Small intestine (tissue), 7 donors: ENCODE measurements at regions not wholly inside any gene's neighbourhood (a gene's known extent, or its start where the extent isn't known, plus 50 kb on each side); places are given as distances from the start of the nearest gene placed in this dataset.

ENCODE experiments used
- DNase-seq, 2 donors: peaks; one replicate each; pipeline versions ENCODE4 v3.0.0 to v3.0.0-alpha.2; 2013
- FAIRE-seq: peaks from 2 replicates; lab custom pipeline; 2012; peaks lifted over from hg19 to GRCh38; lab: Jason Lieb, UNC
- H3K27ac ChIP-seq, 3 donors: one replicate each; pipeline ENCODE4 v1.5.1; 2013; ENCODE audit warnings: low read length in 2 of 3, mild to moderate bottlenecking in 2 of 3, control low read depth in 1 of 3, inconsistent platforms in 1 of 3, low read depth in 1 of 3, moderate library complexity in 1 of 3
- H3K27me3 ChIP-seq, 3 donors: one replicate each; pipeline ENCODE4 v1.6.1; 2013; ENCODE audit warnings: low read length in 3 of 3, inconsistent platforms in 1 of 3; ENCODE audit not compliant: control insufficient read depth in 3 of 3, insufficient read depth in 3 of 3
- H3K36me3 ChIP-seq, 3 donors: one replicate each; pipeline ENCODE4 v1.6.1; 2013; ENCODE audit warnings: low read length in 3 of 3, inconsistent platforms in 1 of 3, low read depth in 1 of 3, mild to moderate bottlenecking in 1 of 3, moderate library complexity in 1 of 3; ENCODE audit not compliant: control insufficient read depth in 3 of 3, insufficient read depth in 2 of 3
- H3K4me1 ChIP-seq, 3 donors: one replicate each; pipeline ENCODE4 v1.6.1; 2013; ENCODE audit warnings: low read length in 2 of 3, inconsistent platforms in 1 of 3, low read depth in 1 of 3, mild to moderate bottlenecking in 1 of 3, moderate library complexity in 1 of 3; ENCODE audit not compliant: control insufficient read depth in 3 of 3, insufficient read depth in 2 of 3
- H3K4me3 ChIP-seq, 3 donors: one replicate each; pipeline ENCODE4 v1.5.1; 2013; ENCODE audit warnings: low read length in 3 of 3, control low read depth in 1 of 3, inconsistent platforms in 1 of 3, low read depth in 1 of 3, mild to moderate bottlenecking in 1 of 3, moderate library complexity in 1 of 3
- H3K9me3 ChIP-seq, 2 donors: one replicate each; pipeline ENCODE4 v1.6.1; 2013; ENCODE audit warnings: low read depth in 1 of 2, low read length in 1 of 2; ENCODE audit not compliant: control insufficient read depth in 2 of 2, insufficient read depth in 1 of 2
- WGBS, 3 donors: extraction: QIAGEN DNeasy Blood & Tissue Kit; methylation state at CpG; one replicate each; pipeline ENCODE4 v1.1.7; 2013; 5-methylcytosine and 5-hydroxymethylcytosine counted together
- donor health status: healthy with polysubstance abuse.
- donor health status: control.
- donor health status: control.
- donor health status: Bipolar disorder and iron deficiency.
- donor health status: healthy.

- DNase-seq (no peak), FAIRE-seq (no peak)
- no peaks in the 10 kb centered on the region for H3K9me3 ChIP-seq
- no peaks in the 10 kb centered on the region for H3K36me3 ChIP-seq
- H3K4me1 ChIP-seq: no peaks in the 10 kb centered on the region
- peak overlapping the region in 1 of 3 donors; percentile 29 for H3K27ac ChIP-seq
- WGBS, 3 donors: 58 to 69% (median 67%) methylated on average over 12 of the region's 12 CpGs
- no peak overlapping the region for H3K4me3 ChIP-seq
- H3K27me3 ChIP-seq: peaks cover 0 to 3% (median 2%) of the 10 kb centered on the region in 3 donors
Measured at GRCh38 chr17:79340333-79341221, 266.0 kb downstream of the ENGASE start.

GRCh38 chr17:79339321-79339720, 264.7 kb downstream of the ENGASE start:
- Histone ChIP-seq H3K4me3 (no peak overlapping the region), H3K27me3 (peaks cover 0 to 3% (median 2%) of the 10 kb centered on the region in 3 donors), H3K9me3 (no peaks in the 10 kb centered on the region), H3K36me3 (no peaks in the 10 kb centered on the region), H3K27ac (no peak overlapping the region), H3K4me1 (no peaks in the 10 kb centered on the region)
- 69 to 74% (median 72%) methylated on average over 7 of the region's 7 CpGs for WGBS, 3 donors
- FAIRE-seq (no peak), DNase-seq (no peak)

- H3K36me3 ChIP-seq: no peaks in the 10 kb centered on the region
- no peak overlapping the region for H3K27ac ChIP-seq
- DNase-seq: no peak
- H3K4me1 ChIP-seq: no peaks in the 10 kb centered on the region
- no peak for FAIRE-seq
- 44 to 50% (median 45%) methylated on average over 4 of the region's 4 CpGs for WGBS, 3 donors
- peaks cover 0 to 3% (median 2%) of the 10 kb centered on the region in 3 donors for H3K27me3 ChIP-seq
- H3K4me3 ChIP-seq: no peak overlapping the region
- H3K9me3 ChIP-seq: no peaks in the 10 kb centered on the region
Measured at GRCh38 chr17:79338604-79339003, 264.0 kb downstream of the ENGASE start.

GRCh38 chr17:79338152-79338551, 263.5 kb downstream of the ENGASE start:
- no peak overlapping the region for H3K4me3 ChIP-seq
- no peak for DNase-seq
- no peaks in the 10 kb centered on the region for H3K4me1 ChIP-seq
- H3K27ac ChIP-seq: no peak overlapping the region
- H3K36me3 ChIP-seq: no peaks in the 10 kb centered on the region
- peaks cover 0 to 2% (median 0%) of the 10 kb centered on the region in 3 donors for H3K27me3 ChIP-seq
- no peaks in the 10 kb centered on the region for H3K9me3 ChIP-seq
- WGBS, 3 donors: 52 to 54% (median 52%) methylated on average over 7 of the region's 7 CpGs
- no peak for FAIRE-seq

- no peak for FAIRE-seq
- WGBS, 3 donors: 60 to 65% (median 60%) methylated on average over 8 of the region's 8 CpGs
- no peak overlapping the region for H3K27ac ChIP-seq
- H3K36me3 ChIP-seq: no peaks in the 10 kb centered on the region
- H3K9me3 ChIP-seq: no peaks in the 10 kb centered on the region
- H3K27me3 ChIP-seq: peaks cover 0 to 2% (median 2%) of the 10 kb centered on the region in 3 donors
- no peak for DNase-seq
- no peak overlapping the region for H3K4me3 ChIP-seq
- no peaks in the 10 kb centered on the region for H3K4me1 ChIP-seq
Measured at GRCh38 chr17:79337053-79337452, 262.4 kb downstream of the ENGASE start.

- DNase-seq (no peak), FAIRE-seq (no peak)
- no peak overlapping the region for H3K4me3 ChIP-seq
- peaks cover 0 to 4% (median 2%) of the 10 kb centered on the region in 3 donors for H3K27me3 ChIP-seq
- no peaks in the 10 kb centered on the region for H3K9me3 ChIP-seq
- no peak overlapping the region for H3K27ac ChIP-seq
- 65 to 74% (median 66%) methylated on average over 12 of the region's 12 CpGs for WGBS, 3 donors
- H3K36me3 ChIP-seq: no peaks in the 10 kb centered on the region
- no peaks in the 10 kb centered on the region for H3K4me1 ChIP-seq
Measured at GRCh38 chr17:79335456-79335855, 260.8 kb downstream of the ENGASE start.

GRCh38 chr17:79332011-79332554, 257.5 kb downstream of the ENGASE start:
- Histone ChIP-seq H3K27me3 (peaks cover 0 to 4% (median 0%) of the 10 kb centered on the region in 3 donors), H3K4me3 (no peak overlapping the region), H3K9me3 (no peaks in the 10 kb centered on the region), H3K27ac (no peak overlapping the region), H3K36me3 (no peaks in the 10 kb centered on the region), H3K4me1 (no peaks in the 10 kb centered on the region)
- FAIRE-seq: no peak
- 33 to 38% (median 36%) methylated on average over 9 of the region's 9 CpGs for WGBS, 3 donors
- DNase-seq: no peak

- H3K27me3 ChIP-seq: peaks cover 0 to 4% (median 0%) of the 10 kb centered on the region in 3 donors
- FAIRE-seq (no peak), DNase-seq (no peak)
- H3K4me3 ChIP-seq: no peak overlapping the region
- H3K27ac ChIP-seq: no peak overlapping the region
- H3K36me3 ChIP-seq: no peaks in the 10 kb centered on the region
- no peaks in the 10 kb centered on the region for H3K9me3 ChIP-seq
- no peaks in the 10 kb centered on the region for H3K4me1 ChIP-seq
- 55 to 67% (median 60%) methylated on average over 11 of the region's 11 CpGs for WGBS, 3 donors
Measured at GRCh38 chr17:79331492-79331891, 256.9 kb downstream of the ENGASE start.
